Tibial nerve (tissue), 3 donors: ENCODE measurements at regions not wholly inside any gene's neighbourhood (a gene's known extent, or its start where the extent isn't known, plus 50 kb on each side); places are given as distances from the start of the nearest gene placed in this dataset.

Experiments
- CTCF ChIP-seq, 5 experiments: fragments of 200-600 bp in 3 of 5; fragments of 450-650 bp in 2 of 5; sonication (generic) in 3 of 5; IDR thresholded peaks; one replicate each; pipeline ENCODE4 v1.5.1; 2016 to 2019; ENCODE audit warnings: antibody characterized with exemption in 5 of 5, mild to moderate bottlenecking in 3 of 5, moderate library complexity in 2 of 5
- POLR2A ChIP-seq, 2 donors: fragments of 450-650 bp; IDR thresholded peaks; one replicate each; pipeline ENCODE4 v1.6.1; 2017; ENCODE audit warnings: antibody characterized with exemption in 2 of 2, mild to moderate bottlenecking in 2 of 2, moderate library complexity in 2 of 2

DNA sequence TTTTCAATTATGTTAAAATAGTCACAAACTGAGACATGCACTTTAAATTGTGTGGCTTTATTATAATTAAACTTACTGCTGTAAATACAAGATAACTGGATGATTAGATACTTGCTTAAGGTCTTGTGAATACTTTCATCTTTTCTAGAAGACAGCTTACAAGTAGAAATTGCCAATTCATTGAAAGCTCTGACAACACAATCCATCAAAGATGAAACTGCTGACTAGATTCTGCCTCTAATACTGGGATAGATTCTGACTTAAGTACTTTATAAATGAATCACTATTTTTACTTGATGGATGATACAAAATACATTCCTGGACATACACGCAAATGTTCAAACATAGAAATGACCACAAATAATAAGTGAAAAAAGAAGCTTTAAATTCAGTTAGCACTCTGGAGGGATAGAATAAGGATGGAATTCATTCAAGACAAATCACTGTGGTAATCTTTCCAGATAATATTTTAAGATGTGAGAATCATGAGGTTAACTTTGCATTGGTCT lies 876.8 kb downstream of the RPS29 start:
- TF ChIP-seq CTCF (IDR thresholded peaks at IDR 0.05) (no peak), POLR2A (IDR thresholded peaks at IDR 0.05) (no peak)
